ENCODE measurements at regions not wholly inside any gene's neighbourhood (a gene's known extent, or its start where the extent isn't known, plus 50 kb on each side); places are given as distances from the start of the nearest gene placed in this dataset.

DNA sequence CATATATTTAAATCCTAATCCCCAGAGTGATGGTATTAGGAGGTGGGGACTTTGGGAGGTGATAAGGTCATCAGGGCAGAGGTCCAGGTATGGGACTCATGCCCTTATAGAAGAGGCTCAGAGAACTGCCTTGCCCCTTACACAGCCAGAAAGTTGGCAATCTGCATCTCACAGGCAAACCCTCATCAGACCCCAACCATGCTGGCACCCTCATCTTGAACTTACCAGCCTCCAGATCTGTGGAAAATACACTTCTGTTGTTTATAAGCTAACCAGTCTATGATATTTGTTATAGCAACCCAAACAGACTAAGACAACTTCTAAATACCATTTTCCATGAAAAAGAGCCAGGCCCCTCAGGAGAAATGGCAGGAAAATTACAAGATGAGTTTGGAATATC lies 69.3 kb upstream of the PRDX6 start:
- no peak overlapping the region for H4K8ac ChIP-seq (ENCODE audit: low read depth, low read length)
- no peak overlapping the region for H2AFZ ChIP-seq (ENCODE audit: low read length)
- H3K4me3 ChIP-seq (ENCODE audit: low read length in 2 of 2), result no peak overlapping the region
- H2BK15ac ChIP-seq (ENCODE audit: low read length), result no peak overlapping the region
- no peak overlapping the region for H2BK5ac ChIP-seq (ENCODE audit: low read length)
- H3K23ac ChIP-seq (ENCODE audit: low read depth, low read length, poor library complexity), result no peak overlapping the region
- no peak overlapping the region for H2BK120ac ChIP-seq (ENCODE audit: low read depth, low read length)
- no peak for DNase-seq (ENCODE audit: low spot score)
- no peak overlapping the region for H3K4me2 ChIP-seq (ENCODE audit: insufficient read depth, low read length, poor library complexity, severe bottlenecking)
- no peak overlapping the region for H2AK5ac ChIP-seq (ENCODE audit: low read depth, low read length)
- no peak overlapping the region for H3K14ac ChIP-seq (ENCODE audit: low read length)
- no peaks in the 10 kb centered on the region for H3K36me3 ChIP-seq (replicated peaks in 1 of 2; ENCODE audit: control insufficient read depth in 2 of 2, insufficient read depth in 2 of 2, low read length in 2 of 2)
- H3K27me3 ChIP-seq (ENCODE audit: control insufficient read depth in 3 of 3, insufficient read depth in 3 of 3, low read depth in 1 of 3, low read length in 3 of 3), result no peaks in the 10 kb centered on the region
- no peak overlapping the region for H2BK12ac ChIP-seq (ENCODE audit: low read length)
- H3K9ac ChIP-seq (ENCODE audit: low read depth, low read length, poor library complexity), result no peak overlapping the region
- H3K27ac ChIP-seq (replicated peaks; ENCODE audit: low read length), result no peak overlapping the region
- peaks cover 0 to 1% of the 10 kb centered on the region in 2 donors for H3K4me1 ChIP-seq (ENCODE audit: control insufficient read depth in 2 of 2, insufficient read depth in 1 of 2, low read depth in 1 of 2, low read length in 2 of 2)
- H3K9me3 ChIP-seq (replicated peaks in 1 of 2; ENCODE audit: control insufficient read depth in 2 of 2, insufficient read depth in 1 of 2, low read depth in 1 of 2, low read length in 2 of 2), result no peaks in the 10 kb centered on the region
- no peak overlapping the region for H4K91ac ChIP-seq (ENCODE audit: low read depth, low read length, poor library complexity)
- no peak overlapping the region for H3K4ac ChIP-seq (ENCODE audit: low read length)
- H3K18ac ChIP-seq (ENCODE audit: low read length), result no peak overlapping the region
- no peaks in the 10 kb centered on the region for H3K79me1 ChIP-seq (ENCODE audit: low read depth, low read length)

DNA sequence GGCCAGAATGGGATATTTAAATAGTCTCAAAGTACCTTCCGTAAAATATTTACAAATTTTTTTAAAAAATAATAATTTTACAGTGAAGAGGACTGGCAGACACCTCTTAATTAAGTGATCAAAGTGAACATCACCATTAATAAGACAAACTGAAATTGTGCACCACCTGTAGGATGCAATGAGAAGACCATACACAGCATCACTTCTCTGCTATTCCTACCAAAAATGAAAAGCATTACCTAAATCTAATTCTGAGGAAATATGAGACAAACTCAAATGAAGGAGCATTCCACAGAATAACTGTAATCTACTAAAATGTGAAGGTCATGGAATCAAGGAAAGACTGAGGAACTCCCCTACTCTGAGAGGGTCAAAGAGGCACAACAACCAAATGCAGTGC lies 68.2 kb upstream of the PRDX6 start:
- no peak overlapping the region for H4K91ac ChIP-seq (ENCODE audit: low read depth, low read length, poor library complexity)
- no peak overlapping the region for H4K8ac ChIP-seq (ENCODE audit: low read depth, low read length)
- no peaks in the 10 kb centered on the region for H3K79me1 ChIP-seq (ENCODE audit: low read depth, low read length)
- no peak overlapping the region for H2AK5ac ChIP-seq (ENCODE audit: low read depth, low read length)
- WGBS, 2 donors (ENCODE audit: extremely low coverage in 2 of 2, insufficient read length in 2 of 2, insufficient replicate concordance in 1 of 2), result no CpG with 5 or more reads among the region's 1 CpG
- no peak overlapping the region for H2AFZ ChIP-seq (ENCODE audit: low read length)
- H3K27me3 ChIP-seq (ENCODE audit: control insufficient read depth in 3 of 3, insufficient read depth in 3 of 3, low read depth in 1 of 3, low read length in 3 of 3), result no peaks in the 10 kb centered on the region
- no peak overlapping the region for H3K4me3 ChIP-seq (ENCODE audit: low read length in 2 of 2)
- no peak overlapping the region for H3K4ac ChIP-seq (ENCODE audit: low read length)
- H2BK120ac ChIP-seq (ENCODE audit: low read depth, low read length), result no peak overlapping the region
- no peak overlapping the region for H3K9ac ChIP-seq (ENCODE audit: low read depth, low read length, poor library complexity)
- H2BK5ac ChIP-seq (ENCODE audit: low read length), result no peak overlapping the region
- peaks cover 0 to 1% of the 10 kb centered on the region in 2 donors for H3K4me1 ChIP-seq (ENCODE audit: control insufficient read depth in 2 of 2, insufficient read depth in 1 of 2, low read depth in 1 of 2, low read length in 2 of 2)
- H3K27ac ChIP-seq (replicated peaks; ENCODE audit: low read length), result no peak overlapping the region
- H3K36me3 ChIP-seq (replicated peaks in 1 of 2; ENCODE audit: control insufficient read depth in 2 of 2, insufficient read depth in 2 of 2, low read length in 2 of 2), result no peaks in the 10 kb centered on the region
- H3K9me3 ChIP-seq (replicated peaks in 1 of 2; ENCODE audit: control insufficient read depth in 2 of 2, insufficient read depth in 1 of 2, low read depth in 1 of 2, low read length in 2 of 2), result no peaks in the 10 kb centered on the region
- H3K14ac ChIP-seq (ENCODE audit: low read length), result no peak overlapping the region
- H2BK15ac ChIP-seq (ENCODE audit: low read length), result no peak overlapping the region
- no peak overlapping the region for H3K18ac ChIP-seq (ENCODE audit: low read length)
- H3K23ac ChIP-seq (ENCODE audit: low read depth, low read length, poor library complexity), result no peak overlapping the region
- H2BK12ac ChIP-seq (ENCODE audit: low read length), result no peak overlapping the region
- DNase-seq (ENCODE audit: low spot score), result no peak
- no peak overlapping the region for H3K4me2 ChIP-seq (ENCODE audit: insufficient read depth, low read length, poor library complexity, severe bottlenecking)

DNA sequence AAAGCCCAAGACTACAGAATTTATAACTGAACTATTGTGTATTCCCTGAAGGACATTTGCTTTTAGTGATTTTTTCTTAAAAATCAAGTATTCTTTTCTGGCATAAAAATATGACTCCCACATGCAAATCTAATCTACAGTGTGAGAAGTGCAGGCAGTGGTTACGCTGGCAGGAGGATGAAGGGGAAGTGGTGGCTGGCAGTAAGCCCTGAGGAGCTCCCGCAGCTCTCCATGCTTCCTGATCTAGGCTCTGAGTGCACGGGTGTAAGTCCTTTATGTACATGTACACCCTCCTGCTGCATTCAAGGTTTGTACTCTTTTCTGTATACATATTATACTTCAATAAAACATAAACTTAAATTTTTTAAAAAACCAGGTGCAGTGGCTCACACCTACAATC lies 67.5 kb upstream of the PRDX6 start:
- H2BK120ac ChIP-seq (ENCODE audit: low read depth, low read length), result no peak overlapping the region
- no peak overlapping the region for H3K4ac ChIP-seq (ENCODE audit: low read length)
- no peak overlapping the region for H4K8ac ChIP-seq (ENCODE audit: low read depth, low read length)
- H2BK12ac ChIP-seq (ENCODE audit: low read length), result no peak overlapping the region
- no CpG with 5 or more reads among the region's 3 CpGs for WGBS, 2 donors (ENCODE audit: extremely low coverage in 2 of 2, insufficient read length in 2 of 2, insufficient replicate concordance in 1 of 2)
- H3K79me1 ChIP-seq (ENCODE audit: low read depth, low read length), result no peaks in the 10 kb centered on the region
- no peaks in the 10 kb centered on the region for H3K27me3 ChIP-seq (ENCODE audit: control insufficient read depth in 3 of 3, insufficient read depth in 3 of 3, low read depth in 1 of 3, low read length in 3 of 3)
- H2AK5ac ChIP-seq (ENCODE audit: low read depth, low read length), result no peak overlapping the region
- H2AFZ ChIP-seq (ENCODE audit: low read length), result no peak overlapping the region
- H3K27ac ChIP-seq (replicated peaks; ENCODE audit: low read length), result no peak overlapping the region
- H3K23ac ChIP-seq (ENCODE audit: low read depth, low read length, poor library complexity), result no peak overlapping the region
- no peak overlapping the region for H3K9ac ChIP-seq (ENCODE audit: low read depth, low read length, poor library complexity)
- DNase-seq (ENCODE audit: low spot score), result no peak
- H3K9me3 ChIP-seq (replicated peaks in 1 of 2; ENCODE audit: control insufficient read depth in 2 of 2, insufficient read depth in 1 of 2, low read depth in 1 of 2, low read length in 2 of 2), result no peaks in the 10 kb centered on the region
- no peak overlapping the region for H2BK5ac ChIP-seq (ENCODE audit: low read length)
- no peak overlapping the region for H3K4me2 ChIP-seq (ENCODE audit: insufficient read depth, low read length, poor library complexity, severe bottlenecking)
- H3K36me3 ChIP-seq (replicated peaks in 1 of 2; ENCODE audit: control insufficient read depth in 2 of 2, insufficient read depth in 2 of 2, low read length in 2 of 2), result no peaks in the 10 kb centered on the region
- H3K4me3 ChIP-seq (ENCODE audit: low read length in 2 of 2), result no peak overlapping the region
- no peak overlapping the region for H4K91ac ChIP-seq (ENCODE audit: low read depth, low read length, poor library complexity)
- peaks cover 0 to 1% of the 10 kb centered on the region in 2 donors for H3K4me1 ChIP-seq (ENCODE audit: control insufficient read depth in 2 of 2, insufficient read depth in 1 of 2, low read depth in 1 of 2, low read length in 2 of 2)
- no peak overlapping the region for H2BK15ac ChIP-seq (ENCODE audit: low read length)
- no peak overlapping the region for H3K18ac ChIP-seq (ENCODE audit: low read length)
- H3K14ac ChIP-seq (ENCODE audit: low read length), result no peak overlapping the region

DNA sequence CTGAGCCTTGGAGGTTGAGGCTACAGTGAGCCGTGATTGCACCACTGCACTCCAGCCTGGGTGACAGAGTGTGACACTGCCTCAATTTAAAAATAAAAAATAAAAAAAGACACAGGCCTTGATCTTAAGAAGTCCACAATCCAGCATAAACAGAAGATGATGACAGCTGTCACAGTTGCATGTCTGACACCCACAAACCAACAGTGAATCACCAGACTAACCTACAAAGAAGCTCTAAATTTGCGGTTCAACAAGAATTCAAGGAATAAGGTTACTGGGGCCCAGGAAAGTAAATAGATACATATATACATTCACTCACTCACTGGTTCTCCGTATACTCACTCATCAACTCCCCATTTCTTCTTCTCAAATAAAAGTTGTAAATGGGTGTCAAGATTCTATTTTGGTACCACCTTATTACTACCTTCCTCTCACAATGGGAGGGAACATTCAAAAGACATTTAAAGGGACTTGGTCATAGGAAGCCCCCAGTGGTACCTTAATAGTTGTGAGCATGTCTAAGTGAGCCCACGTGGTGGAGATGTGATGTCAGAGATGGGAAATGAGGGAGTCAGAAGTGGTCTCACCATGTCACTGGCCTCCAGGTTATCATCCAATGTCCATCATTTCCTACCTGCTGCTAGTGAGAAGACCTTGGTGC lies 66.9 kb upstream of the PRDX6 start:
- no peak overlapping the region for H3K9ac ChIP-seq (ENCODE audit: low read depth, low read length, poor library complexity)
- no peak overlapping the region for H3K18ac ChIP-seq (ENCODE audit: low read length)
- no peak overlapping the region for H3K4me2 ChIP-seq (ENCODE audit: insufficient read depth, low read length, poor library complexity, severe bottlenecking)
- H3K79me1 ChIP-seq (ENCODE audit: low read depth, low read length), result no peaks in the 10 kb centered on the region
- H2AFZ ChIP-seq (ENCODE audit: low read length), result no peak overlapping the region
- no CpG with 5 or more reads among the region's 4 CpGs for WGBS, 2 donors (ENCODE audit: extremely low coverage in 2 of 2, insufficient read length in 2 of 2, insufficient replicate concordance in 1 of 2)
- H2BK5ac ChIP-seq (ENCODE audit: low read length), result no peak overlapping the region
- H3K4me1 ChIP-seq (ENCODE audit: control insufficient read depth in 2 of 2, insufficient read depth in 1 of 2, low read depth in 1 of 2, low read length in 2 of 2), result peaks cover under 1 to 1% of the 10 kb centered on the region in 2 donors
- no peak overlapping the region for H3K27ac ChIP-seq (replicated peaks; ENCODE audit: low read length)
- no peak overlapping the region for H2BK15ac ChIP-seq (ENCODE audit: low read length)
- H3K27me3 ChIP-seq (ENCODE audit: control insufficient read depth in 3 of 3, insufficient read depth in 3 of 3, low read depth in 1 of 3, low read length in 3 of 3), result no peaks in the 10 kb centered on the region
- no peaks in the 10 kb centered on the region for H3K9me3 ChIP-seq (replicated peaks in 1 of 2; ENCODE audit: control insufficient read depth in 2 of 2, insufficient read depth in 1 of 2, low read depth in 1 of 2, low read length in 2 of 2)
- H3K14ac ChIP-seq (ENCODE audit: low read length), result no peak overlapping the region
- H3K4me3 ChIP-seq (ENCODE audit: low read length in 2 of 2), result no peak overlapping the region
- H2BK120ac ChIP-seq (ENCODE audit: low read depth, low read length), result no peak overlapping the region
- H3K23ac ChIP-seq (ENCODE audit: low read depth, low read length, poor library complexity), result no peak overlapping the region
- DNase-seq (ENCODE audit: low spot score), result no peak
- no peak overlapping the region for H4K8ac ChIP-seq (ENCODE audit: low read depth, low read length)
- H3K36me3 ChIP-seq (replicated peaks in 1 of 2; ENCODE audit: control insufficient read depth in 2 of 2, insufficient read depth in 2 of 2, low read length in 2 of 2), result no peaks in the 10 kb centered on the region
- no peak overlapping the region for H3K4ac ChIP-seq (ENCODE audit: low read length)
- no peak overlapping the region for H2BK12ac ChIP-seq (ENCODE audit: low read length)
- no peak overlapping the region for H4K91ac ChIP-seq (ENCODE audit: low read depth, low read length, poor library complexity)
- no peak overlapping the region for H2AK5ac ChIP-seq (ENCODE audit: low read depth, low read length)

All from neuronal stem cell (in vitro differentiated cells).